GM20000 (cell line): ENCODE measurements at regions not wholly inside any gene's neighbourhood (a gene's known extent, or its start where the extent isn't known, plus 50 kb on each side); places are given as distances from the start of the nearest gene placed in this dataset.

Experiments used
- DNase-seq: peaks from one replicate; pipeline ENCODE4 v3.0.0; 2012; ENCODE audit warnings: low spot score
- CTCF ChIP-seq: IDR thresholded peaks from 2 replicates; pipeline ENCODE4 v1.5.1; 2012; ENCODE audit warnings: mild to moderate bottlenecking, control low read depth; ENCODE audit errors: extremely low read depth, missing control alignments

GRCh38 chr11:119519796-119520195, 96.8 kb upstream of the THY1 start:
- no peak for TF ChIP-seq CTCF

GRCh38 chr11:119518746-119519730, 96.1 kb upstream of the THY1 start:
- TF ChIP-seq CTCF, result no peak
- no peak for DNase-seq

More at GRCh38 chr11:119519796-119520195, 96.8 kb upstream of the THY1 start:
- no peak for DNase-seq

GRCh38 chr11:119515771-119516400, 92.9 kb upstream of the THY1 start:
- DNase-seq, result no peak
- no peak for TF ChIP-seq CTCF

GRCh38 chr11:119513806-119514170, 90.8 kb upstream of the THY1 start:
- DNase-seq, result no peak
- TF ChIP-seq CTCF, result no peak

- DNase-seq, result no peak
- TF ChIP-seq CTCF, result no peak
These were observed 90.3 kb upstream of the THY1 start for GRCh38 chr11:119513131-119513805.

GRCh38 chr11:119512369-119512768, 89.4 kb upstream of the THY1 start:
- TF ChIP-seq CTCF, result no peak
- no peak for DNase-seq

GRCh38 chr11:119511614-119512306, 88.8 kb upstream of the THY1 start:
- TF ChIP-seq CTCF, result no peak
- no peak for DNase-seq
